ENCODE measurements at regions not wholly inside any gene's neighbourhood (a gene's known extent, or its start where the extent isn't known, plus 50 kb on each side); places are given as distances from the start of the nearest gene placed in this dataset.

GRCh38 chr2:123481406-123481805 is 543.7 kb upstream of the CNTNAP5 start:
- no peak for TF ChIP-seq CTCF (IDR thresholded peaks at IDR 0.05)
- intact Hi-C loops (cut with DNase I, micrococcal nuclease): no loop called here
- Histone ChIP-seq H3K4me1 (ENCODE audit: low read depth) (no peaks in the 10 kb centered on the region), H3K36me3 (ENCODE audit: low read depth) (no peaks in the 10 kb centered on the region), H3K4me3 (no peak overlapping the region), H3K9me3 (peaks cover 13% of the 10 kb centered on the region)
- no peak for ATAC-seq
- no peak for DNase-seq

GRCh38 chr2:123485056-123485455 is 540.0 kb upstream of the CNTNAP5 start:
- no peaks in the 10 kb centered on the region for H3K36me3 ChIP-seq (ENCODE audit: low read depth)
- no peak for DNase-seq
- intact Hi-C loops (cut with DNase I, micrococcal nuclease): no loop called here
- H3K9me3 ChIP-seq: peaks cover 11% of the 10 kb centered on the region
- TF ChIP-seq CTCF (IDR thresholded peaks at IDR 0.05): no peak
- ATAC-seq: no peak
- H3K4me3 ChIP-seq: no peak overlapping the region
- no peaks in the 10 kb centered on the region for H3K4me1 ChIP-seq (ENCODE audit: low read depth)

GRCh38 chr2:123493687-123494086 is 531.4 kb upstream of the CNTNAP5 start:
- Histone ChIP-seq H3K36me3 (ENCODE audit: low read depth) (no peaks in the 10 kb centered on the region), H3K9me3 (peaks cover 9% of the 10 kb centered on the region), H3K4me1 (ENCODE audit: low read depth) (no peaks in the 10 kb centered on the region), H3K4me3 (no peak overlapping the region)
- intact Hi-C loops (cut with DNase I, micrococcal nuclease): no loop called here
- no peak for ATAC-seq
- no peak for DNase-seq
- no peak for TF ChIP-seq CTCF (IDR thresholded peaks at IDR 0.05)

- Histone ChIP-seq H3K4me1 (ENCODE audit: low read depth) (no peaks in the 10 kb centered on the region), H3K9me3 (peaks cover 9% of the 10 kb centered on the region), H3K4me3 (no peak overlapping the region), H3K36me3 (ENCODE audit: low read depth) (no peaks in the 10 kb centered on the region)
- intact Hi-C loops (cut with DNase I, micrococcal nuclease): no loop called here
- ATAC-seq (no peak), DNase-seq (no peak)
- no peak for TF ChIP-seq CTCF (IDR thresholded peaks at IDR 0.05)
These were observed 529.8 kb upstream of the CNTNAP5 start for GRCh38 chr2:123495241-123495640.

GRCh38 chr2:123500346-123500745 is 524.7 kb upstream of the CNTNAP5 start:
- no peak for TF ChIP-seq CTCF (IDR thresholded peaks at IDR 0.05)
- intact Hi-C loops (cut with DNase I, micrococcal nuclease): no loop called here
- Histone ChIP-seq H3K9me3 (peaks cover 14% of the 10 kb centered on the region), H3K36me3 (ENCODE audit: low read depth) (no peaks in the 10 kb centered on the region), H3K4me3 (no peak overlapping the region), H3K4me1 (ENCODE audit: low read depth) (no peaks in the 10 kb centered on the region)
- no peak for DNase-seq
- no peak for ATAC-seq

GRCh38 chr2:123500988-123501387 is 524.1 kb upstream of the CNTNAP5 start:
- no peaks in the 10 kb centered on the region for H3K36me3 ChIP-seq (ENCODE audit: low read depth)
- H3K4me3 ChIP-seq: no peak overlapping the region
- TF ChIP-seq CTCF (IDR thresholded peaks at IDR 0.05): no peak
- DNase-seq (no peak), ATAC-seq (no peak)
- H3K4me1 ChIP-seq (ENCODE audit: low read depth): no peaks in the 10 kb centered on the region
- H3K9me3 ChIP-seq: peaks cover 15% of the 10 kb centered on the region
- intact Hi-C loops (cut with DNase I, micrococcal nuclease): no loop called here
